ENCODE measurements at regions not wholly inside any gene's neighbourhood (a gene's known extent, or its start where the extent isn't known, plus 50 kb on each side); places are given as distances from the start of the nearest gene placed in this dataset.

DNA sequence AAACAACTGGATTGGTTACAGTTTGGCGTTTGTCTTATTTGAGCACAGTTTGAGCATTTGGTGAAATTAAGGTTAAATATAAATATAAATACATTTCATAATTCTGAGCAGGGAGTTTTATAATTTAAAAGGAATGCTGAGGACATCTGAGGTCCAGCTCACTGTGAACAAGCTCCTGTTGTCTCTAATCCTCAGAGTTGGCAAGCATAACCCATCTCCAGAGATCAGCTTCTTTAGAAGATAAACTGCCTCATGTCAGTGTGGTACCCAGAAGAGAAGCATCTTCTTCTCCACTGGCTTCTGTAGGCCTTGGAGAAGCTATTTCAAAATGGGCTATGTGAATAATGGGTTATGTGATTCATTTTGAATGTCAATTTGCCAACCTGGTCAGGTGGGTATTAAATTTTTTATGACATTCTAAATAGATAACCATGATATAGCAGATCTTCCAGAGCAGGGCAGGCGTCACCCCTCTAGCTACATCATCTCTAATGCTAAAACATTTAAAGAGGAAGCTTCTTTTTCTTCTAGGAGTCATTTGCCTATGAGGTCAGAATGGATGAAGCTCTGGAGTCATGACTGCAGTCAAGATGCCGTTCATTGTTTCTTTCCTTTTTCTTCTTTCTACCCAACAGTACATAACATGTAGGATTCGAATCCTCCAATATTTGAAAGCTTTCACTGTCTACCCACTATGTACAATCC lies 324.0 kb downstream of the RNF144A start:
- no peaks in the 10 kb centered on the region for H3K27me3 Mint-ChIP-seq
- intact Hi-C loops (cut with micrococcal nuclease) = no loop called here
- CTCF ChIA-PET = no interaction called here
- POLR2A ChIA-PET = no interaction called here
- DNase-seq (no peak), ATAC-seq (ENCODE audit: low read depth) (no peak)
- no peaks in the 10 kb centered on the region for H3K4me1 Mint-ChIP-seq
- TF ChIP-seq, protein P1, sequence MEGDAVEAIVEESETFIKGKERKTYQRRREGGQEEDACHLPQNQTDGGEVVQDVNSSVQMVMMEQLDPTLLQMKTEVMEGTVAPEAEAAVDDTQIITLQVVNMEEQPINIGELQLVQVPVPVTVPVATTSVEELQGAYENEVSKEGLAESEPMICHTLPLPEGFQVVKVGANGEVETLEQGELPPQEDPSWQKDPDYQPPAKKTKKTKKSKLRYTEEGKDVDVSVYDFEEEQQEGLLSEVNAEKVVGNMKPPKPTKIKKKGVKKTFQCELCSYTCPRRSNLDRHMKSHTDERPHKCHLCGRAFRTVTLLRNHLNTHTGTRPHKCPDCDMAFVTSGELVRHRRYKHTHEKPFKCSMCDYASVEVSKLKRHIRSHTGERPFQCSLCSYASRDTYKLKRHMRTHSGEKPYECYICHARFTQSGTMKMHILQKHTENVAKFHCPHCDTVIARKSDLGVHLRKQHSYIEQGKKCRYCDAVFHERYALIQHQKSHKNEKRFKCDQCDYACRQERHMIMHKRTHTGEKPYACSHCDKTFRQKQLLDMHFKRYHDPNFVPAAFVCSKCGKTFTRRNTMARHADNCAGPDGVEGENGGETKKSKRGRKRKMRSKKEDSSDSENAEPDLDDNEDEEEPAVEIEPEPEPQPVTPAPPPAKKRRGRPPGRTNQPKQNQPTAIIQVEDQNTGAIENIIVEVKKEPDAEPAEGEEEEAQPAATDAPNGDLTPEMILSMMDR (IDR thresholded peaks at IDR 0.05) = no peak
- H3K36me3 Mint-ChIP-seq (ENCODE audit: low read depth) = no peaks in the 10 kb centered on the region
- H3K27ac Mint-ChIP-seq = no peak overlapping the region
- H3K9me3 Mint-ChIP-seq = no peaks in the 10 kb centered on the region
- H3K4me3 Mint-ChIP-seq = no peak overlapping the region

GRCh38 chr2:7242189-7242867 lies 325.1 kb downstream of the RNF144A start:
- no peak overlapping the region for H3K4me3 Mint-ChIP-seq
- no peaks in the 10 kb centered on the region for H3K4me1 Mint-ChIP-seq
- no peak overlapping the region for H3K27ac Mint-ChIP-seq
- ATAC-seq (ENCODE audit: low read depth) (no peak), DNase-seq (no peak)
- intact Hi-C loops (cut with micrococcal nuclease) = no loop called here
- ChIA-PET POLR2A (no interaction called here), CTCF (no interaction called here)
- H3K9me3 Mint-ChIP-seq = no peaks in the 10 kb centered on the region
- H3K36me3 Mint-ChIP-seq (ENCODE audit: low read depth) = no peaks in the 10 kb centered on the region
- TF ChIP-seq, protein P1 (IDR thresholded peaks at IDR 0.05) = no peak
- H3K27me3 Mint-ChIP-seq = no peaks in the 10 kb centered on the region

- no peak overlapping the region for H3K4me3 Mint-ChIP-seq
- DNase-seq = no peak
- no peaks in the 10 kb centered on the region for H3K27me3 Mint-ChIP-seq
- no peak overlapping the region for H3K27ac Mint-ChIP-seq
- TF ChIP-seq, protein P1 (IDR thresholded peaks at IDR 0.05) = no peak
- H3K9me3 Mint-ChIP-seq = no peaks in the 10 kb centered on the region
- no peaks in the 10 kb centered on the region for H3K4me1 Mint-ChIP-seq
- CTCF ChIA-PET = no interaction called here
- POLR2A ChIA-PET = no interaction called here
- no peaks in the 10 kb centered on the region for H3K36me3 Mint-ChIP-seq (ENCODE audit: low read depth)
- ATAC-seq (ENCODE audit: low read depth) = no peak
- intact Hi-C loops (cut with micrococcal nuclease) = no loop called here
Observed at GRCh38 chr2:7243276-7243675, 326.1 kb downstream of the RNF144A start.

GRCh38 chr2:7256377-7256776 lies 339.2 kb downstream of the RNF144A start:
- CTCF ChIA-PET = no interaction called here
- DNase-seq = no peak
- no peak overlapping the region for H3K27ac Mint-ChIP-seq

DNA sequence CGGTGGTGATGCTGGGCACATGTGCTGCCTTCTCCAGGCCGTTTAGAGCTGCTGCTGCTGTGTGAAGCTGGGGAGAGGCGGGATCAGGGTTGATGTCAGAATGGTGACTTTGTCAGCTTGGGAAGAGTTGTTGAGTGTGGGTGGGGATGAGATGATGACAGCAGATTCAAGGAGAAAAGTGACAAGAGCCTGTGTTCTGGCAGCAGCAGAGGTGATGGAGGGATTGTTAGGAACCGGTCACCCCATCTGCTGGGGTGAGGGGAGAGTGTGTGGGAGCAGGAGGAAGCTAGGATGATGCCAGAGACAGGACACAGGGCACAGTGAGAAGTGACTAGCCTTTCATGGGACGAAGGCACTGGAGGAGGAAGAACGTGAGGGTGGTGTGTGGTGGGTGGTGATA lies 345.5 kb downstream of the RNF144A start:
- Mint-ChIP-seq H3K27me3 (no peaks in the 10 kb centered on the region), H3K4me1 (no peaks in the 10 kb centered on the region), H3K9me3 (no peaks in the 10 kb centered on the region), H3K27ac (no peak overlapping the region), H3K4me3 (no peak overlapping the region), H3K36me3 (ENCODE audit: low read depth) (no peaks in the 10 kb centered on the region)
- intact Hi-C loops (cut with micrococcal nuclease) = no loop called here
- TF ChIP-seq, protein P1 (IDR thresholded peaks at IDR 0.05) = no peak
- DNase-seq = no peak
- ATAC-seq (ENCODE audit: low read depth) = no peak
- ChIA-PET CTCF (no interaction called here), POLR2A (no interaction called here)

More at GRCh38 chr2:7256377-7256776, 339.2 kb downstream of the RNF144A start:
- TF ChIP-seq, protein P1 (IDR thresholded peaks at IDR 0.05) = no peak
- peaks cover 2% of the 10 kb centered on the region for H3K27me3 Mint-ChIP-seq
- POLR2A ChIA-PET = no interaction called here
- H3K4me1 Mint-ChIP-seq = no peaks in the 10 kb centered on the region
- intact Hi-C loops (cut with micrococcal nuclease) = loop anchor here (5.0 kb wide), 1 partner anchor 966 kb away; no protein-coding TSS in a partner anchor
- no peaks in the 10 kb centered on the region for H3K36me3 Mint-ChIP-seq (ENCODE audit: low read depth)
- no peak for ATAC-seq (ENCODE audit: low read depth)
- H3K9me3 Mint-ChIP-seq = no peaks in the 10 kb centered on the region
- H3K4me3 Mint-ChIP-seq = no peak overlapping the region

Measured in activated B cell treated with CpG ODN at 0.5 μM for 24 hours (primary cell).